Astrocyte (in vitro differentiated cells and primary cell): ENCODE measurements at regions not wholly inside any gene's neighbourhood (a gene's known extent, or its start where the extent isn't known, plus 50 kb on each side); places are given as distances from the start of the nearest gene placed in this dataset.

ENCODE experiments used
- DNase-seq: peaks from one replicate; pipeline ENCODE4 v3.0.0-alpha.2; 2010; ENCODE audit warnings: low read depth
- FAIRE-seq: peaks from 2 replicates; lab custom pipeline; 2011; peaks lifted over from hg19 to GRCh38; lab: Jason Lieb, UNC
- H2AFZ ChIP-seq: 2 replicates; pipeline ENCODE4 v1.6.0; 2012; ENCODE audit warnings: low read depth, low read length, inconsistent platforms
- H3K27ac ChIP-seq: 2 replicates; pipeline ENCODE4 v1.5.1; 2011; ENCODE audit warnings: low read depth, low read length, inconsistent platforms
- H3K27me3 ChIP-seq: 2 replicates; pipeline ENCODE4 v1.6.0; 2011; ENCODE audit warnings: low read length, inconsistent platforms; ENCODE audit not compliant: insufficient read depth
- H3K36me3 ChIP-seq: 2 replicates; pipeline ENCODE4 v1.5.1; 2011; ENCODE audit warnings: low read length, inconsistent platforms; ENCODE audit not compliant: insufficient read depth
- H3K4me1 ChIP-seq: 2 replicates; pipeline ENCODE4 v1.5.1; 2011; ENCODE audit warnings: low read length, inconsistent platforms; ENCODE audit not compliant: insufficient read depth
- H3K4me2 ChIP-seq: 2 replicates; pipeline ENCODE4 v1.6.0; 2012; ENCODE audit warnings: low read length, inconsistent platforms
- H3K4me3 ChIP-seq: 2 replicates; pipeline ENCODE4 v1.5.1; 2011; ENCODE audit warnings: low read depth, mild to moderate bottlenecking, low read length, inconsistent platforms; ENCODE audit not compliant: insufficient read depth
- H3K79me2 ChIP-seq: 2 replicates; pipeline ENCODE4 v1.6.0; 2012; ENCODE audit warnings: mild to moderate bottlenecking, low read length, inconsistent platforms; ENCODE audit not compliant: insufficient read depth
- H3K9ac ChIP-seq: 2 replicates; pipeline ENCODE4 v1.6.0; 2012; ENCODE audit warnings: mild to moderate bottlenecking, low read length, inconsistent platforms
- H3K9me3 ChIP-seq: 2 replicates; pipeline ENCODE4 v1.5.1; 2012; ENCODE audit warnings: low read depth, mild to moderate bottlenecking, low read length, inconsistent platforms; ENCODE audit not compliant: insufficient read depth
- H4K20me1 ChIP-seq: 2 replicates; pipeline ENCODE4 v1.6.0; 2012; ENCODE audit warnings: low read length, inconsistent platforms; ENCODE audit not compliant: insufficient read depth
- H3K27ac Mint-ChIP-seq: one replicate; pipeline ENCODE4 v1.8.0; 2021; ENCODE audit warnings: mild to moderate bottlenecking, mixed read lengths; ENCODE audit not compliant: unreplicated experiment
- H3K27me3 Mint-ChIP-seq: one replicate; pipeline ENCODE4 v1.8.0; 2021; ENCODE audit warnings: low read depth, mixed read lengths; ENCODE audit not compliant: unreplicated experiment
- H3K36me3 Mint-ChIP-seq: one replicate; pipeline ENCODE4 v1.8.0; 2021; ENCODE audit warnings: low read depth, mixed read lengths; ENCODE audit not compliant: unreplicated experiment
- H3K4me1 Mint-ChIP-seq: one replicate; pipeline ENCODE4 v1.8.0; 2021; ENCODE audit warnings: low read depth, mixed read lengths; ENCODE audit not compliant: unreplicated experiment
- H3K4me3 Mint-ChIP-seq: one replicate; pipeline ENCODE4 v1.8.0; 2021; ENCODE audit warnings: mild to moderate bottlenecking, moderate library complexity, mixed read lengths; ENCODE audit not compliant: unreplicated experiment
- H3K9me3 Mint-ChIP-seq: one replicate; pipeline ENCODE4 v1.8.0; 2021; ENCODE audit warnings: mild to moderate bottlenecking, mixed read lengths; ENCODE audit not compliant: unreplicated experiment
- CTCF ChIP-seq: IDR thresholded peaks from 2 replicates; pipeline ENCODE4 v1.5.1; 2011; ENCODE audit warnings: low read depth, mild to moderate bottlenecking, inconsistent platforms, low read length, moderate library complexity; ENCODE audit not compliant: insufficient read depth
- EZH2 ChIP-seq: IDR thresholded peaks from 2 replicates; pipeline ENCODE4 v1.6.1; 2012; ENCODE audit warnings: mild to moderate bottlenecking, low read length, inconsistent platforms; ENCODE audit not compliant: insufficient read depth

DNA sequence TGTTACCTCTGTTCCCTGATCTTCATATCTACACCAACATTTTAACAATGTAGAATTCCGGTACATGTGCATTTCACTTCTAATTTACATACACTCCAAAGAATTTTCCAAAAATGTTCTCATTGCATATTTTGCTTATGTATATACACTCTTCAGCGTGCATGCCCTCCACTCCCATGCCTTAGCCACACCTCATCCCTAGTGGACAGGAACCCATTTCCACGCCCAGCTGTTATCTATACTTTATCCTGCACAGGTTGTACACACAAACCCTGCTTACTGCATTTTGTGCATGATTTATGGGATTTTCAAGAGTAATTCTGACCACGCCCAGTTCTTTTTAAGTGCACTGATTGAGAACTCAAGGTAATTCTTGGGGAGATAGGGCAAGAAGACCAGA, 102.4 kb downstream of the TFAP2C start:
- H3K36me3 ChIP-seq, result no peaks in the 10 kb centered on the region
- no peak for TF ChIP-seq CTCF
- no peak for TF ChIP-seq EZH2
- no peak for FAIRE-seq

DNA sequence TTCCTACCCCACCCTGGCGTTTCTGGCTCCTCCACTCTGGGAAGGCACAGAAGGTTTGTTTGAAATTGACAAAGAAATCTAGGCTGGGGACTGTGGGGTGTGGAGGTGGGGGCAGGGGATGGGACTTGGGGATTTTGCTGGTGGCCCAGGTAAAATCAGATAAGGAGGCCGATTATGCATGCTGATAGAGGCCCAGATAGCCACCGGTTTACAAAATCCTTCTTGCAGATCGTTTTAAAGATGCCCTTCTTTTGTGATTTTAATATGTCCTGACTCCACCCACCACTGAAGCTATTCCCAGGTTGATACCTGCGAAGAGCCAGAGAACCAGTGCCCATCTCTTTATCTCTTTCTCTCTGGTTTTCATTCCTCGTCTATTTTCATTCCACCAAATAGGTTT, 104.9 kb downstream of the TFAP2C start:
- Mint-ChIP-seq H3K4me1 (no peaks in the 10 kb centered on the region), H3K4me3 (no peak overlapping the region), H3K27ac (no peak overlapping the region), H3K9me3 (no peaks in the 10 kb centered on the region), H3K36me3 (no peaks in the 10 kb centered on the region), H3K27me3 (peaks cover 39% of the 10 kb centered on the region)
- Histone ChIP-seq H3K9me3 (no peaks in the 10 kb centered on the region), H3K4me3 (no peak overlapping the region), H3K4me2 (no peak overlapping the region), H3K79me2 (no peaks in the 10 kb centered on the region), H3K9ac (no peak overlapping the region), H3K36me3 (no peaks in the 10 kb centered on the region), H3K27ac (no peak overlapping the region), H3K27me3 (peaks cover 13% of the 10 kb centered on the region), H2AFZ (no peak overlapping the region), H4K20me1 (no peaks in the 10 kb centered on the region), H3K4me1 (no peaks in the 10 kb centered on the region)
- FAIRE-seq (no peak), DNase-seq (no peak)
- TF ChIP-seq EZH2 (no peak), CTCF (no peak)

More for the DNA sequence above, 102.4 kb downstream of the TFAP2C start:
- no peak overlapping the region for H3K27ac Mint-ChIP-seq
- H3K36me3 Mint-ChIP-seq, result no peaks in the 10 kb centered on the region
- Histone ChIP-seq H2AFZ (no peak overlapping the region), H3K9me3 (no peaks in the 10 kb centered on the region), H3K9ac (no peak overlapping the region), H3K4me1 (no peaks in the 10 kb centered on the region), H3K79me2 (no peaks in the 10 kb centered on the region), H3K4me3 (no peak overlapping the region), H3K27ac (no peak overlapping the region), H3K27me3 (peaks cover 5% of the 10 kb centered on the region), H4K20me1 (no peaks in the 10 kb centered on the region), H3K4me2 (no peak overlapping the region)
- no peaks in the 10 kb centered on the region for H3K9me3 Mint-ChIP-seq
- H3K27me3 Mint-ChIP-seq, result peaks cover 20% of the 10 kb centered on the region
- no peak overlapping the region for H3K4me3 Mint-ChIP-seq
- H3K4me1 Mint-ChIP-seq, result no peaks in the 10 kb centered on the region
- no peak for DNase-seq

GRCh38 chr20:56735084-56735642, 106.1 kb downstream of the TFAP2C start:
- no peak for FAIRE-seq
- Mint-ChIP-seq H3K27me3 (peaks cover 49% of the 10 kb centered on the region), H3K9me3 (no peaks in the 10 kb centered on the region), H3K27ac (no peak overlapping the region), H3K4me1 (no peaks in the 10 kb centered on the region), H3K4me3 (no peak overlapping the region), H3K36me3 (no peaks in the 10 kb centered on the region)
- H3K4me2 ChIP-seq, result no peak overlapping the region
- no peak overlapping the region for H3K9ac ChIP-seq
- no peak overlapping the region for H2AFZ ChIP-seq
- no peaks in the 10 kb centered on the region for H4K20me1 ChIP-seq
- DNase-seq, result no peak
- no peaks in the 10 kb centered on the region for H3K4me1 ChIP-seq
- H3K27ac ChIP-seq, result no peak overlapping the region
- H3K36me3 ChIP-seq, result no peaks in the 10 kb centered on the region
- no peaks in the 10 kb centered on the region for H3K9me3 ChIP-seq
- no peak overlapping the region for H3K4me3 ChIP-seq
- H3K27me3 ChIP-seq, result peaks cover 13% of the 10 kb centered on the region
- no peaks in the 10 kb centered on the region for H3K79me2 ChIP-seq
- TF ChIP-seq EZH2, result no peak
- TF ChIP-seq CTCF, result no peak
